GM23248 (cell line): ENCODE measurements at regions not wholly inside any gene's neighbourhood (a gene's known extent, or its start where the extent isn't known, plus 50 kb on each side); places are given as distances from the start of the nearest gene placed in this dataset.

Experiments used
- DNase-seq: peaks from one replicate; pipeline ENCODE4 v3.0.0-alpha.2; 2015
- H2AFZ ChIP-seq: fragments of 200-600 bp; sonication (generic); 2 replicates; pipeline ENCODE4 v1.6.1; 2016; ENCODE audit warnings: antibody characterized with exemption
- H3F3A ChIP-seq: fragments of 200-600 bp; sonication (generic); 2 replicates; pipeline ENCODE4 v1.6.1; 2016; ENCODE audit warnings: mild to moderate bottlenecking, antibody characterized with exemption, mixed run types; ENCODE audit not compliant: insufficient read depth
- H3K27ac ChIP-seq: fragments of 200-600 bp; sonication (generic); 2 replicates; pipeline ENCODE4 v1.5.1; 2016; ENCODE audit warnings: mild to moderate bottlenecking
- H3K27me3 ChIP-seq: fragments of 200-600 bp; sonication (generic); replicated peaks from 2 replicates; pipeline ENCODE4 v1.6.1; 2016; ENCODE audit warnings: mild to moderate bottlenecking; ENCODE audit not compliant: insufficient read depth
- H3K36me3 ChIP-seq: fragments of 200-600 bp; sonication (generic); 2 replicates; pipeline ENCODE4 v1.6.1; 2016; ENCODE audit warnings: low read depth, mild to moderate bottlenecking
- H3K4me1 ChIP-seq: fragments of 200-600 bp; sonication (generic); 2 replicates; pipeline ENCODE4 v1.6.1; 2016; ENCODE audit warnings: mild to moderate bottlenecking; ENCODE audit not compliant: insufficient read depth
- H3K4me2 ChIP-seq: fragments of 200-600 bp; sonication (generic); one replicate; pipeline ENCODE4 v1.6.1; 2016; ENCODE audit warnings: mild to moderate bottlenecking; ENCODE audit not compliant: unreplicated experiment
- H3K4me3 ChIP-seq: fragments of 200-600 bp; sonication (generic); 2 replicates; pipeline ENCODE4 v1.5.1; 2016; ENCODE audit warnings: mild to moderate bottlenecking
- H3K79me2 ChIP-seq: fragments of 200-600 bp; sonication (generic); 2 replicates; pipeline ENCODE4 v1.6.1; 2016; ENCODE audit warnings: mild to moderate bottlenecking; ENCODE audit not compliant: insufficient read depth
- H3K9ac ChIP-seq: fragments of 200-600 bp; sonication (generic); 2 replicates; pipeline ENCODE4 v1.6.1; 2016; ENCODE audit warnings: mild to moderate bottlenecking
- H3K9me2 ChIP-seq: fragments of 200-600 bp; sonication (generic); 2 replicates; pipeline ENCODE4 v1.6.1; 2016; ENCODE audit warnings: mixed run types, mild to moderate bottlenecking, moderate library complexity; ENCODE audit not compliant: insufficient read depth
- H3K9me3 ChIP-seq: fragments of 200-600 bp; sonication (generic); one replicate; pipeline ENCODE4 v1.6.1; 2017; ENCODE audit warnings: low read depth
- H4K20me1 ChIP-seq: fragments of 200-600 bp; sonication (generic); 2 replicates; pipeline ENCODE4 v1.6.0; 2016; ENCODE audit not compliant: insufficient read depth
- EZH2 ChIP-seq: fragments of 200-600 bp; sonication (generic); IDR thresholded peaks from 2 replicates; pipeline ENCODE4 v1.6.1; 2018; ENCODE audit warnings: antibody characterized with exemption, mild to moderate bottlenecking; ENCODE audit not compliant: insufficient read depth, poor library complexity, severe bottlenecking
- EZH2phosphoT487 ChIP-seq: fragments of 200-600 bp; sonication (generic); IDR thresholded peaks from 2 replicates; pipeline ENCODE4 v1.6.1; 2018; ENCODE audit warnings: antibody characterized with exemption, moderate library complexity, mild to moderate bottlenecking, low read depth; ENCODE audit not compliant: insufficient read depth
- WGBS, 2 experiments: methylation state at CpG; one replicate each; pipeline ENCODE4 v1.1.6; 2015 to 2017; ENCODE audit warnings: low lambda C conversion rate in 2 of 2, low coverage in 1 of 2; ENCODE audit errors: missing lambda C conversion rate in 2 of 2; 5-methylcytosine and 5-hydroxymethylcytosine counted together
- in situ Hi-C: fragments of 300-500 bp; cut with MboI; formaldehyde crosslinking; loops from 2 replicates; pipeline ENCODE4 v1.15.0; 2020

GRCh38 chr5:2263763-2264162, 381.0 kb upstream of the IRX4 start:
- in situ Hi-C loops, result no loop called here
- no peak overlapping the region for H3K9ac ChIP-seq
- no peak overlapping the region for H3K4me3 ChIP-seq
- no peaks in the 10 kb centered on the region for H3F3A ChIP-seq
- H3K9me2 ChIP-seq, result no peaks in the 10 kb centered on the region
- H3K4me1 ChIP-seq, result no peaks in the 10 kb centered on the region
- no peaks in the 10 kb centered on the region for H4K20me1 ChIP-seq
- H3K27me3 ChIP-seq, result no peaks in the 10 kb centered on the region
- DNase-seq, result no peak
- no peak for TF ChIP-seq EZH2
- no peak for TF ChIP-seq EZH2phosphoT487
- no peak overlapping the region for H3K4me2 ChIP-seq
- H2AFZ ChIP-seq, result no peak overlapping the region
- 31 to 37% methylated on average over 12 of the region's 12 CpGs for WGBS, 2 experiments
- no peak overlapping the region for H3K27ac ChIP-seq
- H3K36me3 ChIP-seq, result no peaks in the 10 kb centered on the region
- no peaks in the 10 kb centered on the region for H3K79me2 ChIP-seq
- no peaks in the 10 kb centered on the region for H3K9me3 ChIP-seq

- H3K4me1 ChIP-seq, result no peaks in the 10 kb centered on the region
- no peaks in the 10 kb centered on the region for H3K27me3 ChIP-seq
- H3K79me2 ChIP-seq, result no peaks in the 10 kb centered on the region
- TF ChIP-seq EZH2phosphoT487, result no peak
- no peak for TF ChIP-seq EZH2
- H3K9ac ChIP-seq, result no peak overlapping the region
- no peaks in the 10 kb centered on the region for H4K20me1 ChIP-seq
- H2AFZ ChIP-seq, result no peak overlapping the region
- H3K4me2 ChIP-seq, result no peak overlapping the region
- H3F3A ChIP-seq, result no peaks in the 10 kb centered on the region
- H3K36me3 ChIP-seq, result no peaks in the 10 kb centered on the region
- in situ Hi-C loops, result no loop called here
- no peak overlapping the region for H3K27ac ChIP-seq
- H3K9me2 ChIP-seq, result no peaks in the 10 kb centered on the region
- 18 to 23% methylated on average over 7 to 9 of the region's 9 CpGs for WGBS, 2 experiments
- DNase-seq, result no peak
- no peaks in the 10 kb centered on the region for H3K9me3 ChIP-seq
- H3K4me3 ChIP-seq, result no peak overlapping the region
These were observed 379.9 kb upstream of the IRX4 start for GRCh38 chr5:2262620-2263019.

GRCh38 chr5:2261004-2261703, 378.4 kb upstream of the IRX4 start:
- 67 to 69% methylated on average over 32 of the region's 32 CpGs for WGBS, 2 experiments
- no peaks in the 10 kb centered on the region for H3K36me3 ChIP-seq
- in situ Hi-C loops, result no loop called here
- H2AFZ ChIP-seq, result no peak overlapping the region
- no peak overlapping the region for H3K27ac ChIP-seq
- no peak for TF ChIP-seq EZH2phosphoT487
- no peaks in the 10 kb centered on the region for H3F3A ChIP-seq
- no peak overlapping the region for H3K4me2 ChIP-seq
- DNase-seq, result no peak
- no peaks in the 10 kb centered on the region for H3K9me3 ChIP-seq
- no peak overlapping the region for H3K4me3 ChIP-seq
- no peak overlapping the region for H3K9ac ChIP-seq
- H3K79me2 ChIP-seq, result no peaks in the 10 kb centered on the region
- no peaks in the 10 kb centered on the region for H3K4me1 ChIP-seq
- H3K9me2 ChIP-seq, result no peaks in the 10 kb centered on the region
- no peaks in the 10 kb centered on the region for H3K27me3 ChIP-seq
- no peaks in the 10 kb centered on the region for H4K20me1 ChIP-seq

DNA sequence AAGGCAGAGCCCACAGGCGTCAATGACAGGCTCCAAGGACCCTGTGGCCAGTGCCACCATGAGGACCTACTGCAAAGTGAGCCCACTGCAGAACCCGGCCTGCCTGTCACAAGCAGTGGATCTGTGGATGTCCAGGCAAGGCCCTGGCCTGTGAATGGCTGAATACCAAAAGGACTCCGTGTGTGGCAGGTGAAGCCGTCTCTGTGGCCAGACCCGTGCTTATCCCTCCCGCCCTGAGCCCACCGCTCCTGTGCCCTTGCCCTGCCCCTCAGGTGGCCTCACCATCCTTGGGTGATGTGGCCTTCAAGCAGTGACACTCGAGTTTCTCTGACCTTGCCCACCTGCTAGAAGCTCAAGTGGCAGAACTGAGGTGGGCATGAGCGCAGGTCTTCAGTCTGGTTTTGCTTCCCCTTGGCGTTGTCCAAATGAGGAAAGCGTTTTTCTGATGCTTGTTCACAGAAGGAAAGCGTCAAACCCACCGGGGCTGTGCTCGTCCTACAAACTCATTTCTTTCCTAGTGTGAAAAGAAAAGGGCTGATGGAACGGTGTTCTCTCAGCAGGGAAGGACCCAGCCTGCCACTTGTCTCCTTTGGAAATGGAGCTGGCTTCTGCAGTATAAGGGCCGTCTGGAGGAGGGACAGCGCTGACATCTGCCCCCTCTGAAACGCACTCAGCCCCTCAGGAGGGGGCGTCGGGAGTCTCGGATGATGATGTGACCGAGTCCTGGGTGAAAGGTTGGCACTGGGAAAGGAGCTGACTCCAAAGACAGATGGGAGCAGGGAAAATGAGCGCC, 377.7 kb upstream of the IRX4 start:
- no peaks in the 10 kb centered on the region for H3K9me2 ChIP-seq
- no peaks in the 10 kb centered on the region for H3K27me3 ChIP-seq
- H3K4me2 ChIP-seq, result no peak overlapping the region
- in situ Hi-C loops, result no loop called here
- WGBS, 2 experiments, result 56 to 59% methylated on average over 20 to 23 of the region's 23 CpGs
- no peaks in the 10 kb centered on the region for H4K20me1 ChIP-seq
- H3K36me3 ChIP-seq, result no peaks in the 10 kb centered on the region
- no peak overlapping the region for H3K27ac ChIP-seq
- no peak overlapping the region for H2AFZ ChIP-seq
- no peaks in the 10 kb centered on the region for H3K79me2 ChIP-seq
- TF ChIP-seq EZH2 (no peak), EZH2phosphoT487 (no peak)
- no peaks in the 10 kb centered on the region for H3K4me1 ChIP-seq
- no peaks in the 10 kb centered on the region for H3F3A ChIP-seq
- no peaks in the 10 kb centered on the region for H3K9me3 ChIP-seq
- no peak overlapping the region for H3K9ac ChIP-seq
- DNase-seq, result no peak
- no peak overlapping the region for H3K4me3 ChIP-seq
